H1 (cell line): ENCODE measurements at regions not wholly inside any gene's neighbourhood (a gene's known extent, or its start where the extent isn't known, plus 50 kb on each side); places are given as distances from the start of the nearest gene placed in this dataset.

Experiments
- GABPA ChIP-seq: IDR thresholded peaks from 2 replicates; pipeline ENCODE4 v1.6.1; 2011; ENCODE audit warnings: mild to moderate bottlenecking, low read length, moderate library complexity, borderline replicate concordance; ENCODE audit not compliant: insufficient read depth
- KDM4A ChIP-seq: IDR thresholded peaks from one replicate; pipeline ENCODE4 v1.7.1; 2012; ENCODE audit warnings: low read depth, mild to moderate bottlenecking, moderate library complexity, low read length, inconsistent platforms; ENCODE audit not compliant: severe bottlenecking
- POLR2A ChIP-seq, 2 experiments: IDR thresholded peaks; 1 replicate in 1 of 2; 2 replicates in 1 of 2; pipeline ENCODE4 v1.6.1; 2011; ENCODE audit warnings: low read depth in 2 of 2, low read length in 2 of 2, mild to moderate bottlenecking in 2 of 2; ENCODE audit errors: control extremely low read depth in 1 of 2
- SRF ChIP-seq: IDR thresholded peaks from 2 replicates; pipeline ENCODE4 v1.6.1; 2011; ENCODE audit warnings: mild to moderate bottlenecking, low read depth, low read length, moderate library complexity
- SUZ12 ChIP-seq: fragments of 200-600 bp; sonication (generic); IDR thresholded peaks from 2 replicates; pipeline ENCODE4 v1.6.1; 2012; ENCODE audit warnings: mild to moderate bottlenecking, inconsistent platforms, low read length, moderate library complexity, mixed read lengths
- USF2 ChIP-seq: IDR thresholded peaks from 2 replicates; pipeline ENCODE4 v1.6.1; 2011; ENCODE audit warnings: low read length, improper control_type of control experiment

DNA sequence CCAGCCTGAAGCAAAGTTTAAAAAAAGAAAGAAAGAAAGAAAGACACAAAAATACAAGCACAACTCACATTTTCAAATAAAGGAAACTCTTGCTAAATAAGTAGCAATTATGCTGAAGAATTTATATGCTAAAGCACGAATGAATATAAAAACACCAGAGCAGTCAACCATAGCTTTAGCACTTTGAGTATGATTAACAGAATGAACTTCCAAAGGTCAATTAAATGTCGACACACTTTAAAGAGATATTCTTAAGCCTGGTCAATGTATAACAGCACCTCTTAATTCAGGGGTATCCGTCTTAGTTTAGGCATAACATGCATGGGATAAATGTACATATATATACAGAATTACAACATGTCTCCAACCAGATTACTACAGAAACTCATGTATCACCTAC, 125.9 kb downstream of the OGFRL1 start (continued):
- TF ChIP-seq USF2 (no peak), KDM4A (no peak), SRF (no peak), SUZ12 (no peak), POLR2A (IDR thresholded peaks at IDR 0.05; ENCODE audit: control extremely low read depth in 1 of 2, low read depth in 2 of 2, low read length in 2 of 2) (no peak), GABPA (no peak)
